ENCODE measurements at regions not wholly inside any gene's neighbourhood (a gene's known extent, or its start where the extent isn't known, plus 50 kb on each side); places are given as distances from the start of the nearest gene placed in this dataset.

GRCh38 chr9:88891040-88891439, 100.2 kb upstream of the S1PR3 start:
- no peak overlapping the region for H3K27ac ChIP-seq (ENCODE audit: low read depth in 2 of 2, low read length in 1 of 2)
- no peaks in the 10 kb centered on the region for H4K20me1 ChIP-seq (ENCODE audit: insufficient read depth)
- TF ChIP-seq FOXJ3 (CRISPR knock-in tag; IDR thresholded peaks at IDR 0.05) (no peak), EP300 (IDR thresholded peaks at IDR 0.05; ENCODE audit: borderline replicate concordance in 1 of 2, low read depth in 1 of 2, low read length in 1 of 2) (no peak), MEF2A (IDR thresholded peaks at IDR 0.05; ENCODE audit: borderline replicate concordance, low read depth) (no peak), GABPA (IDR thresholded peaks at IDR 0.05; ENCODE audit: low read depth) (no peak), ELF1 (IDR thresholded peaks at IDR 0.05) (no peak), PBX3 (IDR thresholded peaks at IDR 0.05) (no peak), FOSL2 (IDR thresholded peaks at IDR 0.05; ENCODE audit: borderline replicate concordance, low read depth) (no peak), IRF3 (IDR thresholded peaks at IDR 0.05; ENCODE audit: low read depth, low read length) (no peak)
- H3K4me1 ChIP-seq (ENCODE audit: control insufficient read depth in 1 of 2, insufficient read depth in 2 of 2, low read depth in 1 of 2, low read length in 1 of 2) = peaks cover 0 to 9% of the 10 kb centered on the region in 2 experiments; a peak in 2 of 4 replicates
- no peaks in the 10 kb centered on the region for H3K36me3 ChIP-seq (replicated peaks in 1 of 2; ENCODE audit: control insufficient read depth in 1 of 2, insufficient read depth in 2 of 2, low read length in 1 of 2)
- no peaks in the 10 kb centered on the region for H3F3A ChIP-seq (replicated peaks; ENCODE audit: insufficient read depth)
- CTCF ChIA-PET = no interaction called here
- H3K4me2 ChIP-seq = no peak overlapping the region
- H3K79me2 ChIP-seq (ENCODE audit: insufficient read depth) = no peaks in the 10 kb centered on the region
- WGBS (ENCODE audit: low lambda C conversion rate) = 46% methylated on average over 2 of the region's 2 CpGs
- no peak overlapping the region for H2AFZ ChIP-seq (ENCODE audit: low read depth)
- POLR2A ChIA-PET = no interaction called here
- DNase-seq = no peak
- H3K9me3 ChIP-seq = no peaks in the 10 kb centered on the region
- no peaks in the 10 kb centered on the region for H3K27me3 ChIP-seq (ENCODE audit: insufficient read depth)
- no peaks in the 10 kb centered on the region for H3K9me2 ChIP-seq
- no peak overlapping the region for H3K9ac ChIP-seq
- no peak overlapping the region for H3K4me3 ChIP-seq (ENCODE audit: low read depth in 2 of 2, low read length in 1 of 2)

GRCh38 chr9:88892724-88893123, 98.5 kb upstream of the S1PR3 start:
- H3K9me2 ChIP-seq = no peaks in the 10 kb centered on the region
- CTCF ChIA-PET = no interaction called here
- no peaks in the 10 kb centered on the region for H3F3A ChIP-seq (replicated peaks; ENCODE audit: insufficient read depth)
- H3K79me2 ChIP-seq (ENCODE audit: insufficient read depth) = no peaks in the 10 kb centered on the region
- H3K4me1 ChIP-seq (ENCODE audit: control insufficient read depth in 1 of 2, insufficient read depth in 2 of 2, low read depth in 1 of 2, low read length in 1 of 2) = peaks cover 0 to 9% of the 10 kb centered on the region in 2 experiments; a peak in 2 of 4 replicates
- H3K27ac ChIP-seq (ENCODE audit: low read depth in 2 of 2, low read length in 1 of 2) = no peak overlapping the region
- no peaks in the 10 kb centered on the region for H3K36me3 ChIP-seq (replicated peaks in 1 of 2; ENCODE audit: control insufficient read depth in 1 of 2, insufficient read depth in 2 of 2, low read length in 1 of 2)
- WGBS (ENCODE audit: low lambda C conversion rate) = 49% methylated on average over 4 of the region's 4 CpGs
- no peak overlapping the region for H3K9ac ChIP-seq
- no peaks in the 10 kb centered on the region for H3K9me3 ChIP-seq
- H3K27me3 ChIP-seq (ENCODE audit: insufficient read depth) = no peaks in the 10 kb centered on the region
- H3K4me3 ChIP-seq (ENCODE audit: low read depth in 2 of 2, low read length in 1 of 2) = no peak overlapping the region
- POLR2A ChIA-PET = no interaction called here
- no peak overlapping the region for H2AFZ ChIP-seq (ENCODE audit: low read depth)
- no peaks in the 10 kb centered on the region for H4K20me1 ChIP-seq (ENCODE audit: insufficient read depth)
- no peak overlapping the region for H3K4me2 ChIP-seq
- DNase-seq = no peak
- TF ChIP-seq SMC3 (IDR thresholded peaks at IDR 0.05; ENCODE audit: low read depth, low read length) = no peak
- TF ChIP-seq CTCF (IDR thresholded peaks at IDR 0.05) = no peak
- TF ChIP-seq MAX (IDR thresholded peaks at IDR 0.05; ENCODE audit: low read depth) = no peak
- no peak for TF ChIP-seq USF1 (IDR thresholded peaks at IDR 0.05; ENCODE audit: borderline replicate concordance, low read depth)
- no peak for TF ChIP-seq NRF1 (IDR thresholded peaks at IDR 0.05; ENCODE audit: low read depth, low read length)
- TF ChIP-seq YY1 (IDR thresholded peaks at IDR 0.05; ENCODE audit: low read depth) = no peak
- TF ChIP-seq POLR2AphosphoS5 (IDR thresholded peaks at IDR 0.05; ENCODE audit: low read depth, low read length) = no peak
- no peak for TF ChIP-seq FOXJ3 (CRISPR knock-in tag; IDR thresholded peaks at IDR 0.05)
- no peak for TF ChIP-seq SIN3A (IDR thresholded peaks at IDR 0.05; ENCODE audit: borderline replicate concordance, low read depth, low read length)
- TF ChIP-seq GABPA (IDR thresholded peaks at IDR 0.05; ENCODE audit: low read depth) = no peak
- TF ChIP-seq RAD21 (IDR thresholded peaks at IDR 0.05; ENCODE audit: low read length) = no peak
- TF ChIP-seq PBX3 (IDR thresholded peaks at IDR 0.05) = no peak
- no peak for TF ChIP-seq RXRA (IDR thresholded peaks at IDR 0.05; ENCODE audit: borderline replicate concordance, low read depth)
- no peak for TF ChIP-seq USF2 (IDR thresholded peaks at IDR 0.05; ENCODE audit: borderline replicate concordance, low read depth, low read length)
- TF ChIP-seq TAF1 (IDR thresholded peaks at IDR 0.05; ENCODE audit: borderline replicate concordance, low read depth, low read length) = no peak
